GM21717 (cell line): ENCODE measurements at regions not wholly inside any gene's neighbourhood (a gene's known extent, or its start where the extent isn't known, plus 50 kb on each side); places are given as distances from the start of the nearest gene placed in this dataset.

Experiments
- ATAC-seq: cut with Tn5 transposase; IDR thresholded peaks from one replicate; pipeline ENCODE4 v1.9.1; 2021; ENCODE audit warnings: mild to moderate bottlenecking, moderate library complexity; ENCODE audit not compliant: unreplicated experiment

GRCh38 chr2:76330865-76331264, 620.1 kb upstream of the GCFC2 start:
- ATAC-seq = peak; percentile 68

- ATAC-seq = no peak
Observed at GRCh38 chr2:76326636-76327035, 615.9 kb upstream of the GCFC2 start.

- ATAC-seq = no peak
Observed at GRCh38 chr2:76323381-76323780, 612.7 kb upstream of the GCFC2 start.

- ATAC-seq = no peak
Observed at GRCh38 chr2:76320716-76321115, 610.0 kb upstream of the GCFC2 start.

GRCh38 chr2:76318848-76319360, 608.2 kb upstream of the GCFC2 start:
- ATAC-seq = no peak

GRCh38 chr2:76316691-76317090, 606.0 kb upstream of the GCFC2 start:
- ATAC-seq = no peak

- no peak for ATAC-seq
Observed at GRCh38 chr2:76314271-76315020, 603.7 kb upstream of the GCFC2 start.

- no peak for ATAC-seq
Observed at GRCh38 chr2:76312236-76312635, 601.5 kb upstream of the GCFC2 start.

- no peak for ATAC-seq
Observed at GRCh38 chr2:76311728-76312127, 601.0 kb upstream of the GCFC2 start.

GRCh38 chr2:76310894-76311633, 600.3 kb upstream of the GCFC2 start:
- no peak for ATAC-seq

- no peak for ATAC-seq
Observed at GRCh38 chr2:76307495-76307894, 596.8 kb upstream of the GCFC2 start.

- no peak for ATAC-seq
Observed at GRCh38 chr2:76298041-76298440, 587.3 kb upstream of the GCFC2 start.

- ATAC-seq = no peak
Observed at GRCh38 chr2:76296438-76296837, 585.7 kb upstream of the GCFC2 start.

GRCh38 chr2:76295762-76296161, 585.0 kb upstream of the GCFC2 start:
- no peak for ATAC-seq

GRCh38 chr2:76288598-76288997, 577.9 kb upstream of the GCFC2 start:
- no peak for ATAC-seq

GRCh38 chr2:76288146-76288545, 577.4 kb upstream of the GCFC2 start:
- no peak for ATAC-seq

GRCh38 chr2:76283350-76283749, 572.6 kb upstream of the GCFC2 start:
- ATAC-seq = no peak

- no peak for ATAC-seq
Observed at GRCh38 chr2:76281156-76281841, 570.6 kb upstream of the GCFC2 start.

- no peak for ATAC-seq
Observed at GRCh38 chr2:76280686-76281085, 570.0 kb upstream of the GCFC2 start.

GRCh38 chr2:76279142-76279541, 568.4 kb upstream of the GCFC2 start:
- no peak for ATAC-seq

GRCh38 chr2:76275788-76276187, 565.1 kb upstream of the GCFC2 start:
- no peak for ATAC-seq

- no peak for ATAC-seq
Observed at GRCh38 chr2:76274676-76275075, 564.0 kb upstream of the GCFC2 start.
